H9 (cell line): ENCODE measurements at regions not wholly inside any gene's neighbourhood (a gene's known extent, or its start where the extent isn't known, plus 50 kb on each side); places are given as distances from the start of the nearest gene placed in this dataset.
A peak's percentile ranks its signal among the peaks of the same experiment; 100 is the strongest.

Experiments used
- DNase-seq: peaks from one replicate; pipeline ENCODE4 v3.0.0-alpha.2; 2017
- H2AFZ ChIP-seq: one replicate; pipeline ENCODE4 v1.6.1; 2013; ENCODE audit warnings: mild to moderate bottlenecking, low read length, control low read depth, moderate library complexity
- H2AK5ac ChIP-seq: 2 replicates; pipeline ENCODE4 v1.6.1; 2013; ENCODE audit warnings: low read length, control low read depth, mixed read lengths; ENCODE audit not compliant: insufficient read length
- H2BK120ac ChIP-seq: one replicate; pipeline ENCODE4 v1.6.1; 2013; ENCODE audit warnings: low read depth, mild to moderate bottlenecking, low read length, control low read depth, inconsistent platforms; ENCODE audit not compliant: poor library complexity, severe bottlenecking
- H2BK12ac ChIP-seq: 2 replicates; pipeline ENCODE4 v1.6.1; 2013; ENCODE audit warnings: low read length, control low read depth, mixed read lengths, low read depth; ENCODE audit not compliant: insufficient read length
- H2BK15ac ChIP-seq: 2 replicates; pipeline ENCODE4 v1.6.1; 2013; ENCODE audit warnings: low read depth, low read length, control low read depth
- H2BK20ac ChIP-seq: one replicate; pipeline ENCODE4 v1.6.1; 2013; ENCODE audit warnings: low read depth, mild to moderate bottlenecking, low read length, control low read depth, inconsistent platforms; ENCODE audit not compliant: poor library complexity, severe bottlenecking
- H2BK5ac ChIP-seq: 2 replicates; pipeline ENCODE4 v1.6.1; 2013; ENCODE audit warnings: low read length, control low read depth, mixed read lengths; ENCODE audit not compliant: insufficient read length
- H3K14ac ChIP-seq: 2 replicates; pipeline ENCODE4 v1.6.1; 2013; ENCODE audit warnings: low read length, control low read depth; ENCODE audit not compliant: insufficient read depth
- H3K18ac ChIP-seq: 2 replicates; pipeline ENCODE4 v1.6.1; 2013; ENCODE audit warnings: low read depth, mild to moderate bottlenecking, mixed read lengths, low read length, control low read depth; ENCODE audit not compliant: insufficient read length
- H3K23ac ChIP-seq: 2 replicates; pipeline ENCODE4 v1.6.1; 2013; ENCODE audit warnings: low read length, control low read depth, mixed read lengths, low read depth; ENCODE audit not compliant: insufficient read length
- H3K23me2 ChIP-seq: 2 replicates; pipeline ENCODE4 v1.6.1; 2013; ENCODE audit warnings: low read depth, mild to moderate bottlenecking, mixed read lengths, low read length, control low read depth; ENCODE audit not compliant: insufficient read length, poor library complexity, severe bottlenecking
- H3K27ac ChIP-seq: 2 replicates; pipeline ENCODE4 v1.5.1; 2013; ENCODE audit warnings: low read length, control low read depth, mixed read lengths, low read depth; ENCODE audit not compliant: insufficient read length
- H3K27me3 ChIP-seq: 2 replicates; pipeline ENCODE4 v1.6.1; 2013; ENCODE audit warnings: low read length, control low read depth, inconsistent platforms; ENCODE audit not compliant: insufficient read depth
- H3K4ac ChIP-seq: 2 replicates; pipeline ENCODE4 v1.6.1; 2013; ENCODE audit warnings: low read depth, mild to moderate bottlenecking, control low read depth, inconsistent platforms, low read length, moderate library complexity
- H3K4me1 ChIP-seq: 2 replicates; pipeline ENCODE4 v1.6.1; 2013; ENCODE audit warnings: low read length, control low read depth, inconsistent platforms; ENCODE audit not compliant: insufficient read depth
- H3K4me2 ChIP-seq: 2 replicates; pipeline ENCODE4 v1.6.1; 2013; ENCODE audit warnings: low read length, control low read depth, mixed read lengths; ENCODE audit not compliant: insufficient read length, insufficient read depth
- H3K56ac ChIP-seq: 2 replicates; pipeline ENCODE4 v1.6.1; 2013; ENCODE audit warnings: low read depth, mild to moderate bottlenecking, mixed read lengths, low read length, control low read depth; ENCODE audit not compliant: insufficient read length
- H3K79me1 ChIP-seq: 2 replicates; pipeline ENCODE4 v1.6.1; 2013; ENCODE audit warnings: low read depth, mild to moderate bottlenecking, moderate library complexity, low read length, control low read depth, inconsistent platforms; ENCODE audit not compliant: insufficient read depth, poor library complexity, severe bottlenecking
- H3K79me2 ChIP-seq: 2 replicates; pipeline ENCODE4 v1.6.1; 2013; ENCODE audit warnings: low read length, control low read depth, inconsistent platforms; ENCODE audit not compliant: insufficient read depth
- H3K9ac ChIP-seq: 2 replicates; pipeline ENCODE4 v1.6.1; 2013; ENCODE audit warnings: low read length, control low read depth, mixed read lengths; ENCODE audit not compliant: insufficient read length; ENCODE audit errors: extremely low read depth
- H3K9me3 ChIP-seq: one replicate; pipeline ENCODE4 v1.6.1; 2013; ENCODE audit warnings: low read depth, low read length, inconsistent platforms; ENCODE audit not compliant: control insufficient read depth
- H3T11ph ChIP-seq: one replicate; pipeline ENCODE4 v1.6.1; 2013; ENCODE audit warnings: mild to moderate bottlenecking, low read length, control low read depth, inconsistent platforms
- H4K20me1 ChIP-seq: one replicate; pipeline ENCODE4 v1.6.1; 2013; ENCODE audit not compliant: control insufficient read depth, insufficient read length, insufficient read depth
- H4K5ac ChIP-seq: 2 replicates; pipeline ENCODE4 v1.6.1; 2013; ENCODE audit warnings: low read depth, mild to moderate bottlenecking, mixed read lengths, low read length, control low read depth; ENCODE audit not compliant: insufficient read length
- H4K8ac ChIP-seq: replicated peaks from 2 replicates; pipeline ENCODE4 v1.6.1; 2013; ENCODE audit warnings: low read length, control low read depth, mixed read lengths, low read depth; ENCODE audit not compliant: insufficient read length
- H4K91ac ChIP-seq: 2 replicates; pipeline ENCODE4 v1.6.1; 2013; ENCODE audit warnings: low read depth, mild to moderate bottlenecking, moderate library complexity, mixed read lengths, low read length, control low read depth; ENCODE audit not compliant: insufficient read length
- H3K27ac Mint-ChIP-seq, 3 experiments: 2 replicates in 2 of 3; 3 replicates in 1 of 3; pipeline ENCODE4 v1.8.0; 2020 to 2021; ENCODE audit warnings: mixed read lengths in 3 of 3, mild to moderate bottlenecking in 1 of 3, moderate library complexity in 1 of 3
- H3K27me3 Mint-ChIP-seq: 2 replicates; pipeline ENCODE4 v1.8.0; 2021; ENCODE audit warnings: low read depth, mild to moderate bottlenecking, moderate library complexity, mixed read lengths
- H3K36me3 Mint-ChIP-seq, 3 experiments: 2 replicates in 2 of 3; 3 replicates in 1 of 3; pipeline ENCODE4 v1.8.0; 2020 to 2021; ENCODE audit warnings: low read depth in 3 of 3, mixed read lengths in 3 of 3; ENCODE audit not compliant: insufficient read depth in 1 of 3
- H3K4me1 Mint-ChIP-seq, 2 experiments: 2 replicates each; pipeline ENCODE4 v1.8.0; 2020; ENCODE audit warnings: mixed read lengths in 2 of 2
- H3K4me3 Mint-ChIP-seq, 2 experiments: 2 replicates in 1 of 2; 3 replicates in 1 of 2; pipeline ENCODE4 v1.8.0; 2020 to 2021; ENCODE audit warnings: mild to moderate bottlenecking in 2 of 2, mixed read lengths in 2 of 2, moderate library complexity in 1 of 2
- H3K9me3 Mint-ChIP-seq, 2 experiments: 2 replicates in 1 of 2; 3 replicates in 1 of 2; pipeline ENCODE4 v1.8.0; 2020; ENCODE audit warnings: mild to moderate bottlenecking in 2 of 2, mixed read lengths in 2 of 2, moderate library complexity in 1 of 2
- WGBS: extraction: QIAGEN DNeasy Blood & Tissue Kit; methylation state at CpG from one replicate; pipeline ENCODE4 v1.1.7; 2013; ENCODE audit warnings: missing lambda C conversion rate, low lambda C conversion rate, mixed read lengths; ENCODE audit not compliant: insufficient read length; ENCODE audit errors: extremely low coverage; 5-methylcytosine and 5-hydroxymethylcytosine counted together
- TF ChIP-seq, protein P1 (sequence below): fragments of 200-600 bp; sonication (generic); conservative IDR thresholded peaks from 3 replicates; pipeline ENCODE4 v1.8.0; 2021; ENCODE audit warnings: antibody characterized with exemption, mild to moderate bottlenecking

DNA sequence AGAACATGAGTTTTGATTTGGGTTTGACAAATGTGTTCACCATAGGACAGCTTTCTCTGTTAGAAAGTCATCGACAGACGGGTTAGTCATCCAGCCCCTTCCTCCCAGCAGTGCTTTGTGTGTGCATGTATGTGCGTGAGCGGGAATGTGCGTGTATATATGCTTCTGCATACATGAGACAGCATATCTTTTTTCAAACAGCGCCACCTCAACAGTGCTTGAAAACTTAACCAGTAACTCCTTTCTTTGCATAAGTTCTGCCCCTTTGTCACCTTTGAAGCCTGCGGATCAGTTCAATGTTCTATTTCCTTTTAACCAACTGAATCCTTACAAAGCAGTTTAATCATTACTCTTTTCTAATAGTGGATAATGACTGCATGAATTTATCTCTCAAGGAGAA lies 351.4 kb downstream of the LPIN1 start:
- Histone ChIP-seq H2AK5ac (no peak overlapping the region), H3K79me1 (no peaks in the 10 kb centered on the region), H3K9me3 (no peaks in the 10 kb centered on the region), H3K27me3 (no peaks in the 10 kb centered on the region), H4K5ac (no peak overlapping the region), H3K27ac (no peak overlapping the region), H2BK12ac (no peak overlapping the region), H2BK20ac (no peak overlapping the region), H2BK5ac (no peak overlapping the region), H4K91ac (no peak overlapping the region), H3K79me2 (no peaks in the 10 kb centered on the region), H4K20me1 (no peaks in the 10 kb centered on the region), H3K23ac (no peak overlapping the region), H3T11ph (no peak overlapping the region), H3K4me2 (no peak overlapping the region), H3K56ac (no peak overlapping the region), H3K4ac (no peak overlapping the region), H3K9ac (no peak overlapping the region), H3K18ac (no peak overlapping the region), H2AFZ (no peak overlapping the region), H3K23me2 (no peaks in the 10 kb centered on the region), H2BK120ac (no peak overlapping the region), H3K4me1 (peaks cover 17% of the 10 kb centered on the region), H4K8ac (no peak overlapping the region), H2BK15ac (no peak overlapping the region), H3K14ac (no peak overlapping the region)
- TF ChIP-seq, protein P1, sequence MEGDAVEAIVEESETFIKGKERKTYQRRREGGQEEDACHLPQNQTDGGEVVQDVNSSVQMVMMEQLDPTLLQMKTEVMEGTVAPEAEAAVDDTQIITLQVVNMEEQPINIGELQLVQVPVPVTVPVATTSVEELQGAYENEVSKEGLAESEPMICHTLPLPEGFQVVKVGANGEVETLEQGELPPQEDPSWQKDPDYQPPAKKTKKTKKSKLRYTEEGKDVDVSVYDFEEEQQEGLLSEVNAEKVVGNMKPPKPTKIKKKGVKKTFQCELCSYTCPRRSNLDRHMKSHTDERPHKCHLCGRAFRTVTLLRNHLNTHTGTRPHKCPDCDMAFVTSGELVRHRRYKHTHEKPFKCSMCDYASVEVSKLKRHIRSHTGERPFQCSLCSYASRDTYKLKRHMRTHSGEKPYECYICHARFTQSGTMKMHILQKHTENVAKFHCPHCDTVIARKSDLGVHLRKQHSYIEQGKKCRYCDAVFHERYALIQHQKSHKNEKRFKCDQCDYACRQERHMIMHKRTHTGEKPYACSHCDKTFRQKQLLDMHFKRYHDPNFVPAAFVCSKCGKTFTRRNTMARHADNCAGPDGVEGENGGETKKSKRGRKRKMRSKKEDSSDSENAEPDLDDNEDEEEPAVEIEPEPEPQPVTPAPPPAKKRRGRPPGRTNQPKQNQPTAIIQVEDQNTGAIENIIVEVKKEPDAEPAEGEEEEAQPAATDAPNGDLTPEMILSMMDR = no peak
- Mint-ChIP-seq H3K9me3 (no peaks in the 10 kb centered on the region), H3K27ac (peak overlapping the region in 2 of 3 experiments; percentile 25 to 33; a peak in 1 of 7 replicates), H3K36me3 (no peaks in the 10 kb centered on the region; a peak in 1 of 7 replicates), H3K27me3 (no peaks in the 10 kb centered on the region), H3K4me1 (peaks cover 36 to 44% of the 10 kb centered on the region in 2 experiments), H3K4me3 (no peak overlapping the region)
- DNase-seq = no peak
- WGBS = no CpG with 5 or more reads among the region's 7 CpGs
